Occipital lobe (tissue), 1 donor: ENCODE measurements at regions not wholly inside any gene's neighbourhood (a gene's known extent, or its start where the extent isn't known, plus 50 kb on each side); places are given as distances from the start of the nearest gene placed in this dataset.

Source experiments
- DNase-seq: peaks from one replicate; lab custom pipeline; 2025; lab: John Stamatoyannopoulos, UW

DNA sequence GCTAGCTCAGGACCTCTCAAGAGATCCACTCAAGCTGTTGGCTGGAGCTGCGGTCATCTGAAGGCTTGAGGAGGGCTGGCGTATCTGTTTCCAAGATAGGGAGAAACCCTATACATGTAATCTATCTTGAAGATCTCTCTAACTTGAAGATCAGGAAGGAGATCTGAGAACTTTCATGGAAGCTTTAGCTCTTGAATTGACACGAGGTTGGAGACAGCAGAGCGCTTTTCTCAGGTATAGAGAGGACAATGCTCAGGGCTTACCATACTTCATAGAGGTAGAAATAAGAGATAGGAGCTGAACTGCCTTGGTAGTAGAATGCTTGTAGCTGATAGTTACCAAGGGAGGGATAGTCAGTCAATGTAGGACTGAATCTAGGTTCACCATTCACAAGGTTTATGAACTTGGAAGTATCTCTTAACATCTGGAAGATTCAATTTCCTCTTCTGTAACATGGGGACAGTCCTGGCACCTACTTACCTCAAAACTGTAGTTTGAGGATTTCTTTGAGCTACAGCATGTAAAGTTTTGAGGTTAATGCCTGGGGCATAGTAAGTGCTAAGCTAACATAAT, 267.0 kb upstream of the MAF start:
- DNase-seq = no peak

DNA sequence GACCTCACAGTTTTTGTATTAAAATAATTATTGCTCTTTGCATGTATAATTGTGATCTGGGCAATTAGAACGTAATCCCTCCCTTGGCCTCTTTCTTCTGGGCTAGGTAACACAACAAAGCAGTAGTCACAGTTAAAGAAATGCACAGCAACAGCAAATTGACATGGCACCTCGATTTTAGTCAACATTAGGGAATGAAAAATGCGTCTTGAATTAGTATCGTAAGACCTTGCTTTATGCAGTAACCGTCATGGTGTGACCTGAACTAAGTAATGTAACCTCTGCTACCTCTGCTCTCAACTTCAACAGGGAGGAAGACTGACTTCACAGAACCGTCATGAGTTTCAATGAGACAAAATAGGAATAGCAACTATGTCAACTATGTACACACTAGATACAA, 265.4 kb upstream of the MAF start:
- no peak for DNase-seq

DNA sequence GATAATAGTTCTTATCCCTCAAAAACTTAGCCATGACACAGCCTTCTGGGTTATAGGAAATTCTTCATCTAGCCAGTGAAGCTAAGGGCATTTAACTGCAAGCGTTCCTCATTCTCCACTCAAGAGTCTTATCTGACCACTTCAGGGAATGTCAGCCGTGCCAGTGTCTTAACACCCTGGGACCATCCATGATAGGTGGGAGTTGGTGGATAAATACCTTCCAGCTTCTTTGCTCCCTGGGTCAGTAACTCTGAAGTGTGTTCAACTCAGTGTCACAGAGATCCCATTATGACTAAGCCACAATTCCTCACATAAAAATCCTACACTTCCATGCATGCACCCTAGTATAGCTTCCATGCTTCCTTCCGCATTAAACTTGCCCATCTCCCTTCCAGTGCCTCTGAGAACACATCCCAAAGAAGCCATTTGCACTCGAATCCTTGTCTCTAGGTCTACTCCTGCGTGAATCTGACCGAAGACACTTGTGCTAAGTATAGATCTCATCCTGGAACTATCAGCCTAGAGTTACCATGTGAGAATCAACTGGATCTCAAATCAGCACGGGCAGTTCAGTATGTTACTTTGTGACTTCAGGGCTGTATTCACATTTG, 264.3 kb upstream of the MAF start:
- no peak for DNase-seq

DNA sequence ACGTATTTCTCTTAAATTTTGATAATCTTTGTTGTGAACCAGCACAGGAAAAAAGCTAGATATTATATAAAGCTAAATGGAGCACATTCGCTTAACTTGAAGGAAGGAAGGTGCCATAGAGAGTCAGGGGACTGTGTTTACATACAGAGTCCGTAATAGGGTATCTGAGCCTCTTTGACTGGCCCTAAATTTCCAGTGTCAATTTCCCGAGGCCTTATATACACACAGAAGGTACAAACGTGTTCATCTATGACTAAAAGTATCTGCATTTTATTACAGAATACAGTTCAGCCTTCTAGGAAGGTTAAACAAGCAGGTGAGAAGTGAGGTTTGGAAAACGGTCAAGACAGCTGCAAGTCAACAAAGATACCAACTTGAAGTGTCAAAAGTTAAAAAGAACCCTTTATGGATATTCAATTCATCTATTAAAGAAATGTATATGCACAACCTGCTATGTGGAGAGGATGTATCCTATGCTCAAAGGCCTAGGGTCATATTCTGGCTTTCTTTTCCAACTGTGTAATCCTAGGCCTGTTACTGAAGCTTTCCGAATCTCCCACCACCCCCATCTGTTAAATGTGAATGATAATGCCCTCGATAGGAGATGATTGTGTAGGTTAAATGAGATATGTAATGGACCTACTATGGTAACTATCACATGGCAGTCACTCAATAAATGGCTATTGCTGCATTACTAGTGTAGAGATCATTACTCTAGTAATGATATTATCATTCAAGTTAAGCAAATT, 263.7 kb upstream of the MAF start:
- no peak for DNase-seq

DNA sequence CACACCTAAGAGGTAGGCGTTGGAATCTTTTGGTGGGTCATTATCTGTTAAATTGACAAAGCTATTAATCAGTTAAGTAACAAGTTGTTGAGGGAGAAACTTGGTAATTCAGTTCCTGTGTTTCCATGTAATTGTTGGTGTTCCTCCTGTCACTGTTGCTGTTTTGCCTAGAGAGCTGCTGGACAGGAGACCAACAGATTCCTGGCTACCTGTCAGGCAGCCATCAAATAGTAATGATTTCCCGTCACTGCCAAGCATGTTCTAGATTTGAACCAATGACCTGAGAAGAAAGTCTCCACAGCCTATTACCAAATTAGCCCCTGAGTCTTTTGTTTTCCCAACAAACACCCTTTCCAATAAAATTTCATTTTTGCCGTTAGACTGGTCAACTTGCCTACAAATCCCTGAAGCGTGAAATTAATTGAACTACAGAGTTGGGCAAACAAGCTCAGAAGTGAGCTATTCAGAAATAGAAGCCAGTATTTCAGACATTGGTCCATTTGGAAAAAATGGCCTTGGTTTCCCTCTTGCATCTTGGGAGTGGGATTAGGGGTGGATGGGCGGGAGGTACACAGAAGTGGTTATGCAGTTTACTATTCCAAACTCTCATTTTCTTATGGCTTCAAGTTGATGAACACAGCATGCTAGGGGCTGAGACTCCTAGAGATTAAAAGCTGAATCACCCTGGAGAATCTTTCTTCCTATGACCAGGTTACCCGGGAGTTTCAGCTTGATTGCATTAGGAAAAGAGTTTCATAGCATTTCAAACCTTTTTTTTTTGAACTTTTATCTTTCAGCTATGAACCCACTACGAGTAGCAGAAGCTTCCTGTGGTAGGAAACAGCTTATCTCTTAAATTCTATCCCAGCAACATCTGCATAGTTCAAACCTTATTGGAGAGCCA, 262.8 kb upstream of the MAF start:
- DNase-seq = no peak

DNA sequence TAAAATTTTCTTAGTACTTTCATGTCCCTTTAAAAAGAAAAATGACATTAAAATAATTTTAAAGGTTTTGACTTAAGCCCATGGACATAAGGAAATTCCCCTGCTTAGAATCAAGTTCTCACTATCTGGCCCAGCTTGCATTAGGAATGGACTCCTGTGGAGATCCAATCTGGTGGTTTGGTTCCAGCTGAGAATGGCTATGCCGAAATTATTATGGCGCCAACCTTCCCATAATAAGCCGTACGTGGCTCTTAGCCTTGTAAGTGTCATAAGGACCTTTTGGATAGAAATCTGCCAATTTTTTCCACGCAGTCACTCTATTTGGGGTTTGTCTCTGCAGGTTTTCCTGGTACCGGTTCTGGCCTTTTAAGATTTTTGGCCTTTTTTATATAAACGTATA, 262.1 kb upstream of the MAF start:
- DNase-seq = no peak

DNA sequence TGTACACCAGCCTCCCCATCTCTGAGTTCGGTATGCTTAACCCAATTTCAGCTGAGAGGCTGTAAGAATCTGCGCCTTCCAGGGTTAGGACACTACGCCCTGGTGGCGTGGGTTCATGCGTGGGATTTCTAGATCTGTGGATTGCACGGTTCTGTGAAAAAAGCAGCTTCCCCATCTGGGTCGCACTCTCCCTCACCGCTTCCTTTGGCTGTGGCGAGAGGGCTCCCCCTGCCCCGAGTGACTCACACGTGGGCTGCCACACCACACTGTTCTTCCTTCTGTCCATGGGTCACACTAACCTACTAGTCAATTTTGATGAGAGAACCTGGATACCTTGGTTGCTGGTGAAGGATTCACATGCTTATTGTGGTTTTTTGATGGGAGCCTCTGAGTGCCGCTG, 256.0 kb upstream of the MAF start:
- DNase-seq = no peak

DNA sequence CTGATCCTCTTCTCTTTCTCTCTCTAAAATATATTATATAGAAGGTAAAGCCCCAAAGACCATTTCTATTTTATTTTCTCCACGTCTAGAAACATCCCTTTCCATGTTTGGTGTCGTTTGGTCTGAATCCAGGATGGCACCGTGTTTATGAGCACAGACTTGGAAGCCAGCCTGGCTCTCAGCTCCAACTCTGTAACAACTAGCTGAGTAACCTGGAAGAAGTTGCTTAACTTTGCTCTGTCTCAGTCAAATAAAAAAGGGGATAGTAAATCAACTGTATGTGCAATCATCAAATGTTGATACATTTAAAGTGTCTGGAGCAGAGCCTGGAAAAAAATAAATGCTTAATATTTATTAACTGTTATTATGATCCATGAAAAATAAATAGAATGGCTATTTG, 249.8 kb upstream of the MAF start:
- DNase-seq = no peak

DNA sequence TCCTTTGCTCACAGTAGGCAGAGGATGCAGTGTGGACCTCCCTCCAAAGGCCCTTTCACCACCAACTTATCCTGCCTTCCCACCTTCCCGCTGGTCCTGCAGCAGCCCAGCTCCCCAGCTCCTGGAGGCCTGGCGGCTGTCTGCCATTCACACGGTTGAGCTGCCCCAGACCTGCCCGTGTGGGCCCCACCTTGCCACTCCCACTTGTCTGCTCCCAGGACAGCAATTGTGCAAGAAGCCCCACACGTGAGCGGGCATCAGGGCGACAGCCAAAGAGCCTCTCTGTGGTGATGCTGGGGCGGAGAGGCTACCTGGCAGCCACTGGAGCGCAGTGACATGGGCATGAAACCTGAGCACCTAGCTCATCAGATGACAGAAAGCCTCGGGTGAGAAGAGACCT, 248.6 kb upstream of the MAF start:
- DNase-seq = no peak

DNA sequence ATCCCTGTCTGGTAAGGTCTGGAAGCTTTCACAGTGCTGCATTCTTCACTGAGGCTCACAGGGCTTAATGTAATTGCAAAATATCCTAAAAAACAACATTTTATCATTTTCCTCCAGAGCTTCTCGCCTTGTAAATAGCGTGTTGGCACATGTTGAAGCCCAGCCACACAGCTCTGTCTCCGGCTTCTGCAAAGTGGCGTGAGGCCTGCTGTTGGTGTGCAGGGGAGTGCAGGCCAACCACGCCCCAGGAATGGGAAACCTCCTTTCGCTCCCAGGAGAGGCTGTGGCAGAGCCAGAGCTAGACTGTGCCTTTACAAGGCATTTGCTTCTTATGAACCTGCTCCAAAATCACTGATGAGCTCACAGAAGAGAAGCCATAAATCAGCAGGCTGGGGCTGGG, 248.2 kb upstream of the MAF start:
- DNase-seq = no peak

DNA sequence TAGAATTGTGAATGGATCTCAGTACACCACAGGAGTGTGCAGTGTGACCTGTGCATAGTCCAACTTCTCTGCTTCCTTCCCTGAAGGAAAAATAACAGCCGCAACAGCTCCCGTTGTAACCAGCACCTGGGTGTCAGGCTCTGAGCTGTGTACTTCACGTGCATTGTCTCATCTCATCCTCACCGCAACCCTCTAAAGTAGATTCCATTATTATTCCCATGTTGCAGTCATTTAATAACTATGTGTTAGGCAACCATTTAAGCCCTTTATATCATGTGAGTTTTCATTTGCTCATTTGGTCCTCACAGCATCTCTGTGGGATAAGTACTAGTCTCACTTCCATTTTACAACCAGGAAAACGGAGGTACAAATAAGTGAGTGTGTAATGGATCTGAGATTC, 247.0 kb upstream of the MAF start:
- DNase-seq = no peak

DNA sequence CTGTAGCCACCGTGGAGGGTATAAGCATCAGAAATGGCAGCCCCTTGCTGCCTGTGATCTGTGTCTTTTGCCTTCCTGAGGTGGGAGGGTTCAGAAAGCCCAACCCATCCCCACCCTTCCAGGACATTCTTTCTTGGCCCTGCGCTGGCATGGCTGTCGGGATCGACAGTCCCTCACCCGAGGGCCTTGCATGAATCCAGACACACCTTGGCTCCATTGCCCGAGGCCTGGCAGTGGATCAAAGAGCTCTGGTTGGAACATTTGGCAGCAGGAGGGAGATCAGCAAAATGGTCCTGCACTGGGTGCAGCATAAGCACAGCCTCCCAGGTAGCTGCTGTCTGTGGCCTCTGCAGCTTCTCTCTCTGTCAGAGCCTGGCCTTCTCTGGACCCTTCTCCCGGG, 246.6 kb upstream of the MAF start:
- DNase-seq = no peak

DNA sequence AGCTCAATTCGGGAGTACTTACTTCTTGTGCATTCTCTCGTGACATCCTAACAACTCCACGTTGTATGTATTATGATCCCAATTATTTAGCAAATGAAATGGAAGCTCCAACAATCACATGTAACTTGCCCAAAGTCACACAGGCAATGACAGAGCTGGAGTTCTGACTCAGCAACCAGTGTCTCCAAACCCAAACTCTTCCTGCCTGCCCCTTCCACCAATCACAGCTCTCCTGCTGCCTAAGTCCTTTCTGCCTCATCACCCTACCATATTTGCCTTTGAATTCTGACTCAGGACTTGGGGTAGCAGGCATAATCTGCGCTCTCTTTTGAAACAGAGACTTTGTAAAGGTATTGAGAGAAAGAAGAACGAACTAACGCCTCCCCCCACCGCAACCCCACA, 245.2 kb upstream of the MAF start:
- no peak for DNase-seq

DNA sequence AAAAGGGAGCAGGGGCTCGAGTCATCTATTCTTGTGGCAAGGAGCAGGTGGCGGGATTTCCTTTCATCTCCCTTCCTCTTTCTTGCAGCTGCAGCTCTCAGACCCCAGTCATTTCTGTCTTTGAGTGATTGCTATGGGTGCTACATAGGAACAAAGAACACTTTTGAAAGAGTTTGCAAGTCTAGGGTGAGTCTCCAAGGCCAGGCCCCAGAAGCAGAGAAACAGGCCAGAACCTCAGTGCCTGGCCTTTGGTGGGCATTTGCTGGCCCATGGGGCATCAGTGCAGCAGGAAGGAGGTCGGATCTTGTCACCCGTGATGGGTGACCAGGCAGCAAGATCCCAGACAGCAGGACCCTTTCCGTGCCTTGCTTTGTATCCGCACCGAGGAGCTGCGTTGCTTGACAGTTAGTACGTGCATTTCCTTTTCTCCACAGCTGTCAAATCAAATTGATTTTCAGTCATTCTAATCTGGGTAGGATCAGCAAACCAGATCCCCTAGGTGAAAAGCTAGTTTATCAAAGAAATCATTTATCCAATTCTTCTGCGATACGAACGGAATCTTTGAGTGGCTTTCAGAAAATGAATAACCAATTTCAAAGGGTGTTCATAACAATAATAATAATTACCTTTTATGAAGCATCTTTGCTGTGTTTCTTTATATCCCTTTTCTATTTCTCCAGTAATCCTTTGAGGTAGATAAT, 244.6 kb upstream of the MAF start:
- DNase-seq = no peak

DNA sequence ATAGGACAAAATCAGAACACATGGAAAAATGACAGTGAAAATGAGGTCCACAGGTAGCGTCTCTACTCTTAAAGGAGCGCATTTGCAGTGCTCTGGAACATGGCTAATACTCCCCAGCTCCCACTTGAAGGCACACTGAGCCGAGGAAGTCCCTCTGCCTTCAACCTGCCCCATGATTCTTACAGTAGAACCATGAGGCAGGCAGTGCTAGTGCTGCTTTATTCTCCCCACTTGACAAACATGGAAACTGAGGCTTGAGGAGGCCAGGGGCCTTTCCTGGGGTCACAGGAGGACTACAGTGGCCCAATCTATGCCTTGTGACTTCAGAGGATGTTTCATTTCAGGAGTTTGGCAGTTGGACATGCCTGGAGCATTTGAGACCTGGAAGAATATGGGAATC, 244.1 kb upstream of the MAF start:
- no peak for DNase-seq

DNA sequence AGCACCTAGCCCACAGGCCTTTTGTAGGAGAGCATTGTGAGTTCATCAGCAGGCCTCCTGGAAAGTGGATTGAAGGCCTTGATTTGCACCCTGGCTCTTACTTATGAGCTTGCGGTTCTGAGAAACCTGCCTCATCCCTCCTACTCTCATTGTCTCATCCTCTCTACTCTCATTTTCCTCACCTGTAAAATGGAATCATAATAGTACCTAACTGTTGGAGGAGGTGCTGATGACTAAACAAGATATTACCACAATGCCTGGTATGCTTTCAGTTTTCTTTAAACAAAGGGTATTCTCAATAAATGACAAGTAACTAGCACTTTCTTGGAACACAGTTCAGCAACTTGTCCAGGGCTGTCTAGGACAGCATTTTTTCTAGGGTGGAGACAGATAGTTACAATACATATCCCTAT, 243.1 kb upstream of the MAF start:
- no peak for DNase-seq

DNA sequence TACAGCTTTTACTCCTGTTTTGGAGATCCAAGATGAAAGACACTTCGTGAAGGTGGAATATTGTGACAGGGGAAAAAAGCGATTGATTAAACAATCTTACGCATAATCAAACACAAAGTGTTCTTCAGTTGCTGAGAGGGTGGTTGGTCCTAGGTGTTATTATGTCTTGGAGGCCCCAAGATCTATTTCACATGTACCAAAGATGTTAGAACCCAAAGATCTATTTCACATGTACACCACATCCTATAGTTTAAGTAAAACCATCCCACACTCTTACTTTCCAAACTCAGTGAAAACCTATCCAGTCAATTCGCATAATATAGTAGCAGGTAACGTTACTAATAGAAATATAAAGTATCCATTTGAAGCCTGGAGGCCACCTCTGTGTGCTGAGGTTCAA, 242.6 kb upstream of the MAF start:
- no peak for DNase-seq

DNA sequence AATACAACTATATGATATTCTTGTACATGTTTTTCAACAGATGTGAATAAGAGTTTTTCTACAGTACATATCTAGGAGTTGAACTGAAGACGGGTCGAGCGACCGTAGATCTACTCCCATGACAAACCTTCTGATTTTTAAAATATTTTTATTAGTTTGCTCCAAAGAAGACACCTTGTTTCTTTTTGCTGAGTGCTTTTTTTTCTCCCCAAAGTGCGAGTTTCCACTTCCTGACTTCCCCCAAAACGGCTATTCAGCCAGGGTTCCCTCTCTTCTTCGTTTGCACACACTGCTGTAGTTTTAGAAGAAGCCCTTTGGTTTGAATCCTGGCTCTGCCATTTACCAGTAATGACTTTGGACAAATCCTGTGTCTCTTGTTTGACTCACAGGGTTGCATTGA, 241.7 kb upstream of the MAF start:
- DNase-seq = no peak

DNA sequence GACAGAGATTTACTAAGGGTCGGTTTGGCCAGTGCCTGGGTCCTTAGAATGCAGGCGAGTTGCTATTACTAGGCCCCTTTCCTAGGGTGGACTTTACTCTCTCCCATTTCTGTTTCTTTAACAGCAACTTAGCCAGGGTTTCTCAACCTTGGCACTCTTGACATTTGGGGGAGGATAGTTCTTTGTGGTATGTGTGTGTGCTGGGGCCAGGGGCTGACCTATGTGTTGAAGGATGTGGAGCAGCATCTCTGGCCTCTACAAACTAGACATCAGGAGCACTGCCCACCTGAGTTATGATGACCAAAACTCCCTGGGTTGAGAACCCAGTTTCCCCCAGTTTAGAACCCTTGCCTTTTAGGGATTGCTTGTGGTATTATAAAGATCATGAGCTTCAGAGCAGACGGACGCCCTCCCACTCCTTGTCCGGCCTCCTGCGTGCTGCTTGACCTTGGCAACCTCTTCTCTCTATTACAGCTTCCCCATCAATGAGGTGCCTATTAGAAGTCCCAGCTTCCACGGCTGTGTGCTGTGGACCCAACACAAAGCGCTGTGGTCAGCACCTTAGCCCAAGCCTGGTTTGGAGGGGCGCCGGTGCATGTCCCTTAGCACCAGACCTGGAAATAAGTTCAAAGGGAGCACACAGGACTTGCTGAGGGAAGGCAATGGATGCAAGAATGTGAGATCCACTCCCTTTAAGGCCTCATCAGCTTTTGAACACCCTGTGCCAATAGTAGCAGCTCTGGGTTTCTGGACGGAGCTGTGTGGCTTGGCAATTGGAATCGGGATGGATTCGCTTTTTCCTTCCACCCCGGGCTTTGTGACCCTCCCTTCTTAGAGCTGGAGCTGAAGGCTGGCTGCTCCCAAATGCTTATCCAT, 239.2 kb upstream of the MAF start:
- no peak for DNase-seq

DNA sequence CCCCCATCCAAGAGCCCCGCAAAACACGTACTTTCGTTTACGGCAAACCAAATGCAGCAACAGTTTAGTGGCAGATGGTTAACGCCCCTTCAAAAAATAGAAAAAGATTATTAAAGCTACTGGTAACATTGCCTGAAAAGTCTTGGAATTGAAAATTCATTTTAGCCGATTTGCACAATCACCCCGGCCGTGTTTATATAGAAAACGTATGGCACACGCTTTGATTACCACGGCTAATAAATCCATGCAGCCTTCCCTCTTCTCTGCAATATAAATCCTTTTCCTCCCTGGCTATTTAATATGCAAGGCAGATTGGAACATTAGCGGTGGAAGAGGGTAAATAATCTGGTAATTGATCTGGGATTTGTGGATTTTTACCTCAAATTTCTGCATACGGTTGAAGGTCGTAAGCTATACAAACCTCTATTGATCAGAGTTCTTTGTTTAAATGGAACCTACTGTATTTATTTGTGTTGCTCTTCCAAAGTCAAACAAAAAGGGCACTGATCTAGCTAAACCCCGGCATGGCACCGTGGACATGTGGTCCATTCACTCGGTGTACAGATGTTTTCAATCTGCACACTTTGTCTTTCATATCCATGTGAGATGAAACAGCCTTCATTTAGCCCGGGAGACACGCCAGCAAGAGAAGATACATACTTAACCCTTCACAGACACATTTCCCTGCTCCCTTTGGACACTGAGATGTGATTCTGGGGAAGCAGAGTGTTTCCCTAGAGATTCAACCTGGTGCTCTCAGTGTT, 238.1 kb upstream of the MAF start:
- DNase-seq = no peak
